ENCODE measurements at regions not wholly inside any gene's neighbourhood (a gene's known extent, or its start where the extent isn't known, plus 50 kb on each side); places are given as distances from the start of the nearest gene placed in this dataset.

DNA sequence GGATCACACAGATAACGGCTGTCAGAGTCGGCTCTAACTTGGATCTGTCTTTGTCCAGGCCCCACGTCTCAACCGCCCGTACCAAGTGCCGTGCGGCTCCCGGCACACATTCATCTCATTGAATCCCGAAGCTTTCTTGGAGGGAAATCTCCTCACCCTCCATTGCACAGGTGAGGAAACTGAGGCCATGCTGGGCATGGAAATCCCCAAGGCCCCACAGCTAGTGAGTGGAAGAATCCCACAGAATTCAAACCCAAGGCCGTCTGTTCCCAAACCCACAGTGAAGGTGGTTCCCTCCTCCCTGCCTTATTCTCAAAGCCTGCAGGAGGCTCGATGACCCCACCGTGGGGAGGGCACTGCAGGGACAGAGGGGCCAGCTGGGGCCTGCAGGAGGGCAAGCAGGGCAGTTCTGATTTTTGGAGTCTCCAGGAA is 437.9 kb downstream of the MATN1 start:
- TF ChIP-seq, protein P1, sequence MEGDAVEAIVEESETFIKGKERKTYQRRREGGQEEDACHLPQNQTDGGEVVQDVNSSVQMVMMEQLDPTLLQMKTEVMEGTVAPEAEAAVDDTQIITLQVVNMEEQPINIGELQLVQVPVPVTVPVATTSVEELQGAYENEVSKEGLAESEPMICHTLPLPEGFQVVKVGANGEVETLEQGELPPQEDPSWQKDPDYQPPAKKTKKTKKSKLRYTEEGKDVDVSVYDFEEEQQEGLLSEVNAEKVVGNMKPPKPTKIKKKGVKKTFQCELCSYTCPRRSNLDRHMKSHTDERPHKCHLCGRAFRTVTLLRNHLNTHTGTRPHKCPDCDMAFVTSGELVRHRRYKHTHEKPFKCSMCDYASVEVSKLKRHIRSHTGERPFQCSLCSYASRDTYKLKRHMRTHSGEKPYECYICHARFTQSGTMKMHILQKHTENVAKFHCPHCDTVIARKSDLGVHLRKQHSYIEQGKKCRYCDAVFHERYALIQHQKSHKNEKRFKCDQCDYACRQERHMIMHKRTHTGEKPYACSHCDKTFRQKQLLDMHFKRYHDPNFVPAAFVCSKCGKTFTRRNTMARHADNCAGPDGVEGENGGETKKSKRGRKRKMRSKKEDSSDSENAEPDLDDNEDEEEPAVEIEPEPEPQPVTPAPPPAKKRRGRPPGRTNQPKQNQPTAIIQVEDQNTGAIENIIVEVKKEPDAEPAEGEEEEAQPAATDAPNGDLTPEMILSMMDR (IDR thresholded peaks at IDR 0.05) = no peak
- no peak for TF ChIP-seq POLR2A (IDR thresholded peaks at IDR 0.05)
- no peak for TF ChIP-seq EP300 (IDR thresholded peaks at IDR 0.05)
- TF ChIP-seq POLR2AphosphoS5 (IDR thresholded peaks at IDR 0.05) = no peak

Data from upper lobe of left lung (tissue), 4 donors.